ENCODE measurements at regions not wholly inside any gene's neighbourhood (a gene's known extent, or its start where the extent isn't known, plus 50 kb on each side); places are given as distances from the start of the nearest gene placed in this dataset.
"Not testable (repeated sequence)": the region's sequence is repeated elsewhere in the genome, so short reads cannot be mapped to it uniquely, and the experiment has no call there.

- Mint-ChIP-seq H3K27ac (peak overlapping the region in 1 of 6 donors; percentile 43), H3K27me3 (peaks cover 0 to 14% (median 4%) of the 10 kb centered on the region in 3 donors), H3K9me3 (peaks cover 0 to 7% (median 4%) of the 10 kb centered on the region in 7 donors), H3K4me1 (no peaks in the 10 kb centered on the region), H3K36me3 (no peaks in the 10 kb centered on the region), H3K4me3 (peak overlapping the region in 2 of 8 donors; percentile 5 to 33)
- no peak for DNase-seq
- ATAC-seq (ENCODE audit: low read depth in 2 of 2): no peak
Measured at GRCh38 chr2:128590309-128591021, 271.8 kb upstream of the HS6ST1 start.

GRCh38 chr2:128591022-128591860 lies 272.6 kb upstream of the HS6ST1 start:
- Mint-ChIP-seq H3K27ac (no peak overlapping the region), H3K36me3 (no peaks in the 10 kb centered on the region), H3K4me1 (no peaks in the 10 kb centered on the region), H3K4me3 (no peak overlapping the region), H3K27me3 (peaks cover 0 to 14% (median 4%) of the 10 kb centered on the region in 3 donors), H3K9me3 (peaks cover 0 to 4% (median under 1%) of the 10 kb centered on the region in 7 donors)
- no peak for DNase-seq
- no peak for ATAC-seq (ENCODE audit: low read depth in 2 of 2)

- Mint-ChIP-seq H3K4me3 (no peak overlapping the region), H3K36me3 (no peaks in the 10 kb centered on the region), H3K4me1 (no peaks in the 10 kb centered on the region), H3K27me3 (peaks cover 0 to 14% (median 4%) of the 10 kb centered on the region in 3 donors), H3K9me3 (no peaks in the 10 kb centered on the region), H3K27ac (peak overlapping the region in 1 of 6 donors; percentile 38)
- no peak for ATAC-seq (ENCODE audit: low read depth in 2 of 2)
- DNase-seq: no peak
Measured at GRCh38 chr2:128591861-128592822, 273.5 kb upstream of the HS6ST1 start.

- Mint-ChIP-seq H3K4me3 (no peak overlapping the region), H3K36me3 (no peaks in the 10 kb centered on the region), H3K27me3 (peaks cover 0 to 14% (median 4%) of the 10 kb centered on the region in 3 donors), H3K4me1 (no peaks in the 10 kb centered on the region), H3K9me3 (no peaks in the 10 kb centered on the region), H3K27ac (no peak overlapping the region)
- ATAC-seq (ENCODE audit: low read depth in 2 of 2): no peak
- DNase-seq: no peak
Measured at GRCh38 chr2:128593518-128593878, 274.8 kb upstream of the HS6ST1 start.

GRCh38 chr2:128593879-128594650 lies 275.4 kb upstream of the HS6ST1 start:
- H3K36me3 Mint-ChIP-seq: no peaks in the 10 kb centered on the region
- no peak overlapping the region for H3K27ac Mint-ChIP-seq
- no peak for DNase-seq
- no peaks in the 10 kb centered on the region for H3K9me3 Mint-ChIP-seq
- H3K4me3 Mint-ChIP-seq: no peak overlapping the region
- H3K4me1 Mint-ChIP-seq: no peaks in the 10 kb centered on the region
- peaks cover 0 to 14% (median 4%) of the 10 kb centered on the region in 3 donors for H3K27me3 Mint-ChIP-seq
- no peak for ATAC-seq (ENCODE audit: low read depth in 2 of 2)

- Mint-ChIP-seq H3K27ac (peak overlapping the region in 1 of 6 donors; percentile 60), H3K4me3 (no peak overlapping the region), H3K4me1 (no peaks in the 10 kb centered on the region), H3K9me3 (no peaks in the 10 kb centered on the region), H3K36me3 (no peaks in the 10 kb centered on the region), H3K27me3 (peaks cover 0 to 14% (median 4%) of the 10 kb centered on the region in 3 donors)
- ATAC-seq (ENCODE audit: low read depth in 2 of 2) (no peak), DNase-seq (no peak)
Measured at GRCh38 chr2:128594651-128594910, 275.9 kb upstream of the HS6ST1 start.

- DNase-seq (no peak), ATAC-seq (ENCODE audit: low read depth in 2 of 2) (no peak)
- Mint-ChIP-seq H3K4me3 (no peak overlapping the region), H3K27ac (peak overlapping the region in 1 of 6 donors; percentile 60), H3K27me3 (peaks cover 0 to 14% (median 4%) of the 10 kb centered on the region in 3 donors), H3K9me3 (no peaks in the 10 kb centered on the region), H3K4me1 (no peaks in the 10 kb centered on the region), H3K36me3 (no peaks in the 10 kb centered on the region)
Measured at GRCh38 chr2:128594953-128595677, 276.4 kb upstream of the HS6ST1 start.

- Mint-ChIP-seq H3K27ac (no peak overlapping the region), H3K36me3 (no peaks in the 10 kb centered on the region), H3K4me3 (no peak overlapping the region), H3K27me3 (peaks cover 0 to 12% (median 0%) of the 10 kb centered on the region in 3 donors), H3K9me3 (no peaks in the 10 kb centered on the region), H3K4me1 (no peaks in the 10 kb centered on the region)
- DNase-seq (no peak), ATAC-seq (ENCODE audit: low read depth in 2 of 2) (no peak)
Measured at GRCh38 chr2:128595763-128596395, 277.2 kb upstream of the HS6ST1 start.

- H3K27me3 Mint-ChIP-seq: peaks cover 0 to 8% (median 0%) of the 10 kb centered on the region in 3 donors
- no peak for ATAC-seq (ENCODE audit: low read depth in 2 of 2)
- H3K36me3 Mint-ChIP-seq: no peaks in the 10 kb centered on the region
- no peak overlapping the region for H3K27ac Mint-ChIP-seq
- DNase-seq: no peak
- H3K4me1 Mint-ChIP-seq: no peaks in the 10 kb centered on the region
- no peak overlapping the region for H3K4me3 Mint-ChIP-seq
- H3K9me3 Mint-ChIP-seq: no peaks in the 10 kb centered on the region
Measured at GRCh38 chr2:128596396-128597120, 277.9 kb upstream of the HS6ST1 start.

- no peak overlapping the region for H3K4me3 Mint-ChIP-seq
- peaks cover 0 to 8% (median 0%) of the 10 kb centered on the region in 3 donors for H3K27me3 Mint-ChIP-seq
- no peak overlapping the region for H3K27ac Mint-ChIP-seq
- no peaks in the 10 kb centered on the region for H3K9me3 Mint-ChIP-seq
- no peaks in the 10 kb centered on the region for H3K4me1 Mint-ChIP-seq
- no peaks in the 10 kb centered on the region for H3K36me3 Mint-ChIP-seq
- DNase-seq (no peak), ATAC-seq (ENCODE audit: low read depth in 2 of 2) (no peak)
Measured at GRCh38 chr2:128597121-128597762, 278.6 kb upstream of the HS6ST1 start.

- H3K9me3 Mint-ChIP-seq; DNase-seq; H3K4me3 Mint-ChIP-seq; H3K4me1 Mint-ChIP-seq; H3K27ac Mint-ChIP-seq; ATAC-seq (ENCODE audit: low read depth in 2 of 2); H3K36me3 Mint-ChIP-seq; H3K27me3 Mint-ChIP-seq: not testable (repeated sequence)
Measured at GRCh38 chr2:128598260-128598659, 279.6 kb upstream of the HS6ST1 start.
